GM18868 (cell line): ENCODE measurements at regions not wholly inside any gene's neighbourhood (a gene's known extent, or its start where the extent isn't known, plus 50 kb on each side); places are given as distances from the start of the nearest gene placed in this dataset.

Experiments
- ATAC-seq: cut with Tn5 transposase; IDR thresholded peaks from one replicate; pipeline ENCODE4 v1.9.1; 2021; ENCODE audit warnings: mild to moderate bottlenecking, moderate library complexity; ENCODE audit not compliant: unreplicated experiment

DNA sequence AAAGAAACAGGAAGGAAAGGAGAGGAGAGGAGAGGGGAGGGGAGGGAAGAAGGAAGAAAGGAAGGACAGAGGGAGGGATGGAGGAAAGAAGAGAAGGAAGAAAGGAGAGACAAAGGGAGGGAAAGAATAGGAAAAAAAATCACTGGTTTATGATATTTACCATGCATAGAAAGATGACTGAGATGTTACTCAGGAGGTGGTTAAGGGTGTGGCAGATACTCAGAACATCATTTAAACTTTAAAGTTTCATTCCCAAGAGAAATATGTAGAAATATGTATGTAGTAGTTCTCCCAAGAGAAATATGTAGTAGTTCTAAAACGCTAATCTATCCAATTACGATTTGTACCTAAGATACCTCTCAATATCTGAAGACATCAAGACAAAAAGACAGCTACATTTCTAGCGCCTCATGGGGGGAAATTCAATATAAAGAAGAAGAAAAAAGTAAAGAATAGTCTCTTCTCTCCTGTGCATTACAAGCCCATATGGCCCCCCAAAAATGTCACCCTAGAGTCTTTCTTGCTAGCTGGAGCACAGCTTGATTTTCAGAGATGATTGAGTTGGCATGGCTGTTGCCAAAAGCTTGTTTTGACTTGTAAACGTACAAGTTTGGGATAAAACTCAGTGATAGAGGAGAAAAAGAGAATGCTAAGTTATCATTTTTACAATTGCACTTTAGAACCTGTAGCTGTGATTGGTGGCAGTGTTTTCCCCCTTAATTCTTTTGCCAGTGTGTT, 539.2 kb downstream of the CDH26 start:
- no peak for ATAC-seq

DNA sequence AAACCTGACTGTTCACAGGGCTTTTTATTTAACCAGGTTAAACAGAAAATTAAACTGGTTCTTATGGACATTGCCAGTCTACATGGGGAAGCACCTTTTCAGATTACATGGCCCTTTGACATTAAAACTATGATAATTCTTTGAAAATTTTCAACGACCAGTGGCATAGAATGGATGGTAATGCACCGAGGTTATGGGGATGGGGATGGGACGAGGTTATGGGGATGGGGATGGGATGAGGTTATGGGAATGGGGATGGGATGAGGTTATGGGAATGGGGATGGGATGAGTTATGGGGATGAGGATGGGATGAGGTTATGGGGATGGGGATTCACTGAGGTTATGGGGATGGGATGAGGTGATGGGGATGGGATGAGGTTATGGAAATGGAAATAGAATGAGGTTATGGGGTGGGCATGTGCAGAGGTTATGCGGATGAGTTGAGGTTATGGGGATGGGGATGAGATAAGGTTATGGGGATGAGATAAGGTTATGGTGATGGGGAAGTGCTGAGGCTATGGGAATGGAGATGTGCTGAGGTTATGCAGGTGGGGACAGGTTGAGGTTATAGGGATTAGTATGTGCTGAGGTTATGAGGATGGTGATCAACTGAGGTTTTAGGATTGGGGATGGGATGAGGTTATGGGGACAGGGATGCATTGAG, 541.9 kb downstream of the CDH26 start:
- ATAC-seq: no peak

DNA sequence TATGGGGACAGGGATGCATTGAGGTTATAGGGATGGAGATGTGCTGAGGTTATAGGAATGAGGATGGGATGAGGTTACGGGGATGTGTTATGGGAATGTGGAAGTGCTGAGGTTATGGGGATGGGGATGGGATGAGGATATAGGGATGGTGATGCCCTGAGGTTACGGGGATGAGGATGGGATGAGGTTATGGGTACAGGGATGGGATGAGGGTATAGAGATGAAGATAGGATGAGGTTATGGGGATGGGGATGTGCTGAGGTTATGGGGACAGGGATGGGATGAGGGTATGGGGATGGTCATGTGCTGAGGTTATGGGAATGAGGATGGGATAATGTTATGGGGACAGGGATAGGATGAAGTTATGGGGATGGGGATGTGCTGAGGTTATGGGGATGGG, 542.8 kb downstream of the CDH26 start:
- no peak for ATAC-seq

DNA sequence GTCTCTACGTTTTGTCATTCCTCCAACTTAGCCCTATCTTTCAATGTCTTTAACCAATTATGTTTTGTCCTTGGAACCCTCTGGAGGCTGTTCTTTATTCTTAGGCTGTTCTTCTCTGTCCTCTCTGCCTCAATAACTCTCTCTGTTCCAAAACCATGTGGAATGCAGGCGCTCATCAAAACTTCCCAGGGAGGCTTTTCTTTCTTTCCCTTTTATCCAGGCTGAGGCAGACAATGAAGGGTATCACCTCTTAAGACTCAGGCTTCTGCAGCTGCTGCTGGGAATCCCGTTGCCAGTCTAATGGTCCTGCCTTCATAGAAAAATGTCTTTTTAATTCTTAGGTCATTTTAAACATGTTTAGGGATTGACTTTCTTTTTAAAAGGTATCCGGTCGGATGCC, 544.7 kb downstream of the CDH26 start:
- no peak for ATAC-seq

DNA sequence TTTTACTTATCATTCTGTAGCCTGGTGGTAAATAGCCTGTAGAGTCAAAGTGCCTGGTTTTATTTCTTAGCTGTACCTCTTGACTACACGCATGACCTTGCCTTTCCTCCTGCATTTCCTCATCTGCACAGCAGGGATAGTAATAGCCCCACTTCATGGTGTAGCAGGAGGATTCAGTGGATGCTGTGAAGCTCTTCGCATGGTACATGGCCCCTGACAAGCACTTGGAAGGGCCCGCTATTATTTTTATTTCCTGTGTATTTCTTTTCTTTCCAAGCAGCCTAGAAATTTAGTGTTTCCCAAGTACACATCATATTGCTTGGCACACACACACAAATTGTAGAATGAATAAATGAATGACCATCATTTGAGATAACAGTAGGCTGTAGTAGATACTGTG, 547.2 kb downstream of the CDH26 start:
- no peak for ATAC-seq

DNA sequence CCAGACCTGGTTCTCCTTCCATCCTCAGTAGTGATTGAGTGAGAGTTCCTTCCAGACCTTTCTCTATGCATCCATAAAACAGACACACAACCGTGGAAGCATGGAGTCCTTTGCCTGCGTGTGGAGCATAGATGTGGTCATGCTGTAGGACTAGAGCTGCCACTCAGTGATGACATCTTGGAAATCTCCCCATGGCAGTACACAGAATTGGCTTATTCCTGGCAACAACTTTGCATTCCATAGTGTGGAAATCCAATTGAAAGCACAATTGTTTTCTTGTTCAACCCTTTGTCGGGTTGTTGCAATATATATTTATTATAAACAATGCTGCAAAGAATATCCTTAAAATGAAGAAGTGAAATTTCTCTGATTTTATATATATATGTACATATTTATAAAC, 547.8 kb downstream of the CDH26 start:
- ATAC-seq: no peak

DNA sequence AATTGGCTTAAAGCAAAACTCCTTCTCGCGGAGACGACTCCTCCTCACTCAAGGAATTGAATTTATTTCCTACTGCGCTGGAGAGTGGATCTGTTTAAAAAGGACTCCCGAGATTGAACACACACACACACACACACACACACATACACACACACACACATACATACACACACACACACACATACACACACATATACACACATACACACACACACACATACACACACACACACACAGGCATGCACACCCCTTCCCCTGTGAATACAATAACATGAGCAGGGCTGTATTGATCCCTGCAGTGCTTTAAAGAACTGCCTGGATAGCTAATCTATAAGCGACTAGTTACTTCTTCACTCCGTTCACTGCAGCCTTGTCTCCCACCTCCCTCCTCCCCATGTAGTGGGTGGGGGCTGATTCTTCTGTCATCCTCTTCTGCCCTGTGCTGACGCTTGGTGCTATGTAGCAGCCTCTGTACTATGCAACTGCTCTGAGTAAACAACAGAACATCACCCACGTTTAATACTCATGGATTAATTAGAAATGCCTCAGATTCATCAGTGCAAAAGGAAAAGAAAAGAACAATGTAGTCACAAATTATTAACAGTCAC, 549.0 kb downstream of the CDH26 start:
- no peak for ATAC-seq

DNA sequence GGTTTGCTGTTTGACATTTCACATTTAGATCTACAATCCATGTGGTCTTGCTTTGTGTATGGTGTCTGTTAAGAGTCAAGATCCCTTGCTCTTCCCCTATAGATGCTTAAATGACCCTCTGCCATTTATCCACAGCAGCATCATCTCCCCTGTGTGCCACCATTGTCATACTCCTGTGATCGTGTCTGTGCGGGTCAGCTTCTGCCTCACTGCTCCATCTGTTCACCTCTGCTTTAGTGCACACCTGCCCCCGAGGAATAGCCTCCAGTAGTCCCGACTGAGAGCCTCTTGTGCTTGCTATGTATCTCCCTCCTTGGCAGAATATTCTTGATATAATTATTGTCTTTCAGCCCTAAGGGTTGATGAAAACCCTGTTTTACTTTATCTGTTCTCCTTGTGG, 551.2 kb downstream of the CDH26 start:
- no peak for ATAC-seq

DNA sequence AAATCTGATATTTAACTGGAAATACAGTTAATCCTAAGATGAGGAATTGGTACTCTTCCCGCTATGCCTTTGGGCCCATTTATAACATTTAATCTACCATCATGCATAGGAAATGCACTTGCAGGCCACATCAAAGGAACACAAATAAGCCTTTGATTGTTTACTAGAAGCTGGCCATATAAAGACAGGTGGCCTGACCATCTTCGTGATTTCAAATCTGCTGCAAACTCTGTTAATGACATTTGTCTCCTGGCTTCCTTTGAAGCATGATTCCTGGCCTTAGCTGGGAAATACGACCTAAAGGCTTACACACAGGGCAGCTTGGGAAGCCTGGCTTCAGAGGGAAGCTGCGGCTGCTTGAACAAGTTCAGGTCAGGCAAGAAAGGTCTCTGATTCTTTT, 552.1 kb downstream of the CDH26 start:
- no peak for ATAC-seq

DNA sequence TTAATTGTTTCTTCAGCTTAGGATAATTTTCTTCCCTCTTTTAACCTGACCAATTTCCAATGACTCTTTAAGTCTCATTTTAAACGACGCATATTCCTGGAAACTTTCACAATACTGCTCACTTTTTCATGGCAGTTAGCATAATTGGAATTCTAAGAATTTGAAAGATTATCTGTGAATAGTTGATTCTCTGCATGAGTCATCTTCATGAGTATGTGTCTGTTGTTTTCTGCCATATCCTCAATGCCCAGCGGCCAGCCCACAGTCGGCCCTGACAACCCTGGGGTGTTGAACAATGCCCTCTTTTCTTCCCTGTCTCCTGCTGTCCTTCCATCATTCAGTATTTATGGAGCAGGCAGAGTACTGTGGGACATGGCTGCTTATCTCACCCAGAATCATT, 554.2 kb downstream of the CDH26 start:
- ATAC-seq: no peak

DNA sequence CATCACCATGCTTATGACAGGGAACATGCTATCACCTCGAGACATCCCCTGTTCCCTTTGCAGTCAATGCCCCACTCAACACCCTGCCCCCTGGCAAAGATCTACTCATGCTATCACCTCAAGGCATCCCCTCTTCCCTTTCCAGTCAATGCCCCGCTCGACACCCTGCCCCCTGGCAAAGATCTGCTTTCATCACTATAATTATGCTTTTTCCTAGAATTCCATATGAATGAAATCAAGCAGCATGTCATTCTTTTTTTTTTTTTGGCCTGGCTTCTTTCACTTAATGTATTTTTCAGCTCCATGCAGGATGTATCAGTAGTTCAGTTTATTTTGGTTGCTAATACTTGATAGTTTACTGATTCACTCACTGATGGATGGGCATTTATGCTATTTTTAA, 554.9 kb downstream of the CDH26 start:
- ATAC-seq: no peak

DNA sequence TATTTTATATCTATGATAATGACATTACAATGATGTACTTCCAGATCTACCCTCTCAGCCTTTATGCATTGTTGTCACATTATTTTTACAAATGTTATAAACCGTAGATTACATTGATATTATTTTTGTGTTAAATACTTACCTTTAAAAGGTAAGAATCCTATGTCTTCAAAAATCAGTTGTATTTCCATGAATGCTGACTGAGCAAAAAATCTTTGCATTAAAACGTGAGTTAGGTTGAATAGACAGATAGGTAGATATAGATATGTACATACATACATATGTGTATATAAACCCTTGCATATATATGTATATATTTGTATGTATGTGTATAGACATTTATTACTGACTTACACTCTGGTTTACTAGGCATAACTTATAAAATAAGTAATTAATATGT, 558.2 kb downstream of the CDH26 start:
- no peak for ATAC-seq

DNA sequence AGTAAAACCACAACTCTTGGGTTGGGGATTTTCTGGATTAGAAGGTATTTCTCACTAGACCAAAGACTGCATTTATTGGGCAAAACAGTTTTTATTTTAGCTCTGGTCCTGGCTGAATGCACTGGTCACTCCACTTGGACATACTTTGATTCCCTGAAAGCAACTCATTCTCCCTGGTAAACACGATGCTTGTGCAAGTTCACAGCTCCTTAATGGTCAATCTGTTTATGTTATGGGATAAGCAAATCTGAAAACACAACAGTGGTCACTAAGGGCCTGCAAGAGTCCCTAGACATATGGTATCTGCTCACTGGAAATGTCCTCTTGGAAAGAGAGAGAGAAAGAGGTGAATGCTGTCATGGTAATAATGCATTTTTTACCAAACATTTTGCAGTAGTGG, 559.8 kb downstream of the CDH26 start:
- no peak for ATAC-seq

DNA sequence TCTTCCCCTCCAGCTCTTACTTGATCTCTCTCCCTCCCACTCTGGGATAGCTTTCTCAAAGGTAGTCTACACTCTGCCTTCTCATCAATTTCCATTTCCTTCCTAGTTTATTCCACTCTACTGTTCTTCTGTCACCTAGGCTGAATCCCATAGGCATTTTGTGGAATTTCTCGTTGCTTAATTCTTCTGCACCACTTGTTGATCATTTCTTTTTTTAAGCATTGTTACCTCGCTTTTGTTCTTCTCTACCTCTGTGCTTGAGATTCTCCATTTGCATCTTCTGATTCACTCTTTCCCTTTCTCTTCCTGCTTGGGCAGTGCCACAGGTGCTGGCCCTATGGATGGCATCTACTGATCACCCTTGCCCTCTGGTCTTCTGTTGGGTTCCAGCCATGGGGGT, 567.2 kb downstream of the CDH26 start:
- no peak for ATAC-seq

DNA sequence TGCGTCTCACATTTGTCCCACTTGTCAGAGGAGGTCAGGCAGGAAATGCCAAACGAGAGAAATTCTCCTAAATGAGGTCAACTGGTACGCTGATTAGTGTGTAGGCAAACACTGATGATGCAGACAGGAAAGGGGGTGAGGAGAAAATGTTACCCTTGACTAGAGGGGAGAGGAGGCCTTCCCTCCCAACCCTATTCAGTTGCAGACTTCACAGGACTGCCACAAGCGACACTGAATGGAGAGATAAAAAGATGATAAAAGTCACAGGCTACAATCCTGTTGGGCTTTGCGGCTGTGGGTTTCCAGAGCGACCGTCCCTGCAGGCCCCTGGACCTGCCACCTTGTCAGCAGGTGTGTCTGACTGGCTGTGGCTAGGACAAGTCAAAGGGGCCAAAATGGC, 569.4 kb downstream of the CDH26 start:
- no peak for ATAC-seq

DNA sequence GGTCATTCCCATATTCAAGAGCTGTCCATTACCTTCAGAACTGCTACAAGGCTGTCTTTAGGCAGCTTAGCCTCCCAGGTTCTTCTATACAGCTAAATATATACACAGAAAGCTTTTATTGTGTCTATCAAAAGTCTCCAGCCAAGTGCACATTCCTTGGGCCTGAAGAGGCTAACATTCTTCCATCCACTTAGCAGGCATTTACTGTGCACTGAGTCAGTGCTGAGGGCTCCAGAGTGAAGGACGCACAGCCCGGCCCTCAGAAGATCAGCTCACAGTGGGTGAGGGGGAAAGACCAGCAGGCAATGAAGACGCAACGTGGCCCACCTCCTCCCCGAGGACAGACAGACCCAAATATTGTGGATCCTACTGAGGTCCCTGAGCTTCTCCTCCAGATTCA, 569.9 kb downstream of the CDH26 start:
- ATAC-seq: no peak

DNA sequence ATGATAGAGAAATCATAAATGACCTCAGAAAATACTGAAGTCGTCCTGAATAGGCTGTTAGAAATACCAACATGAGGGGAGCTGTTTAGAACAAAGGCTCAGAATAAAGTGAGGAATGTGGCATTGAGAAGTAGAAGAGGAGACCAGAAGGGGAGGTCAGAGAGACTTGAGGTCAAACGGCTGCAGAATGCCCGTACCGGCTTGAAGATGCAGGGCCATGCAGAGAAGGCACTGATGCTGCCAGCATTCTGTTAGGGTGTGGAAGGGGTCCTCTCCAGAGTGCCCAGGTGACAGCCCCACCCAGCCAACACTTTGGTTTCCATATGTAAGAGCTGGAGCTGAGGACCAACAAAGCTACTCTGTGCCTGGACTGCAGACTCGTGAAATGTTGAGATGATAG, 570.9 kb downstream of the CDH26 start:
- no peak for ATAC-seq

DNA sequence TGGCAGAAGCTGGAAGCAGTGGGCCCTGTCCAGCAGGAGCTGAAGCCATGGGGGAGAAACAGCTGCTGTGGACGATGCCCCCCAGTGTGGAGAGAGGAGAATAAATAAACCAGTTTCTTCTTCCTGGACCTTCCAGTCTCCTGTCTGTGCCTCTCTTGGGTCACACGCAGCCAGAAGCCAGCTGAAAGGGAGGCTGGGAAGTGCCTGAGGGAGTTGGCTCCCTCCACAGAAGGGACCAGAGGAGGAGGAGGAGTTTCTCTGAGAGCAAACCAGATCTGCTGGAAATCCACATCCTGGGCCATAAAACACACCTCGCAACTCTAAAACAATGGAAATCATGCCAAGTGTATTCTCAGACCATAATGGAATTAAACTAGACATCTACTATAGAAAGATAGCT, 577.0 kb downstream of the CDH26 start:
- no peak for ATAC-seq

DNA sequence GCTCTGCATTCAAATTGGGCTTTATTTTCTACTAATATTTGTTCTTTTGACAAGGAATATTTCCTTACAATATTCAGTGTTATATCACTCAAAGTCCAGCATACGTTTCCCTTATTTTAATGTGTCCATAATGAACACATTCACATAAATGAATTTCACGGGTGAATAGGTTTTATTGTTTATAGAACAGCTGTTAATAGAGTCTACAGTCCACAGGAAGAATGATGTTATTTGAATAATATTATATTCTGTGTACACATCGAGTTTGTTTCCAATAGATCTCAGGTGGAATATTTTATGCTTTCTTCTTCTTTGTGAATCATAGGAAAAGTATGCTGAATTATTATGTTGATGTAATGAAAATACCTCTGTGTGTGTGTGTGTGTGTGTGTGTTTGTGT, 582.4 kb downstream of the CDH26 start:
- no peak for ATAC-seq

DNA sequence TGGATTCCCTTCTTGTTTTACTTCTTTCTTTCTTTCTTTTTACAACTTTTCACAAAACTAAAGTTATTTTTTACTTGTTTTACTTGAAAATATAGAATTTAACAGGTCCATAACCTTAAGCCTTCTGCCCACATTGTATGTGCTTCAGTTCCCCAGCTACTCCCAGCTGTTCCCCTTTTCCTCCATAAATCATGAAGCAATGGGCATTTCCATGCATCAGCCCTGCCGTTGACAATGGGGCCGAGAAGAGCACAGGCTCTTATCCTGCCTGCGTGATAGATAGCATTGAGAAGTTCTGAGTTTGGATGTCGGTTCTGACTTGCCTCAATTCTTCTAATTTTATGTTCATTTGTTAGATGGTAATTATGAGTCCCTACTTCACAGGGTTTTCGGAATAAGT, 583.8 kb downstream of the CDH26 start:
- no peak for ATAC-seq

DNA sequence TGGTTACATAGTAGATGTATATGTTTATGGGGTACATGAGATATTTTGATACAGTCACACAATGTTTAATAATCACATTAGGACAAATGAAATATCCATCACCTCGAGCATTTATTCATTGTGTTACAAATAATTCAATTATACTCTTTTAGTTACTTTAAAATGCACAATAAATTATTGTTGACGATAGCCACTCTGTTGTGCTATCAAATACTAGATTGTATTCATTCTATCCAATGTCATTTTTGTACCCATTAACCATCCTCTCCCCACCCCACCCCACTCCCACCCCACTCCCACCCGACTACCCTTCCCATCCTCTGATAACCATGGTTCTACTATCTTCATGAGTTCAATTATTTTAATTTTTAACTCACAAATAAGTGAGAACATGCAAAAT, 585.4 kb downstream of the CDH26 start:
- ATAC-seq: no peak

DNA sequence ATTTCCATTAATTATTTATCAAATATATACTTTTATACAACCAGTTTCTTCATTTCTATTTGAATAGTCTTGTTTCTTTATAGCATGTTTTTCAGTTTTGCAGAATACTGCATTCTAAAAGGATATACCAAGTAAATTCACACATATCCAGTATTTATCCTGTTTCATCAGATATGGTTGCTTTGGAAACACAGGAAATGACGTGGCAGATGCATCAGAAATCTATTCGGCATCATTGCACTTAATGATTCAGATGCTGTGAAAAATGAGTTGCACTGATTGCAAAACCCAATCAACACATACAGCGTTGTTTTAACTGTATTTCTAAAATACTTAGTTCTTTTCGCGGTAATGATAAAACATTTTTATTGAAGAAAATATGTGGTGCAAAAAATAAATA, 594.9 kb downstream of the CDH26 start:
- ATAC-seq: no peak

DNA sequence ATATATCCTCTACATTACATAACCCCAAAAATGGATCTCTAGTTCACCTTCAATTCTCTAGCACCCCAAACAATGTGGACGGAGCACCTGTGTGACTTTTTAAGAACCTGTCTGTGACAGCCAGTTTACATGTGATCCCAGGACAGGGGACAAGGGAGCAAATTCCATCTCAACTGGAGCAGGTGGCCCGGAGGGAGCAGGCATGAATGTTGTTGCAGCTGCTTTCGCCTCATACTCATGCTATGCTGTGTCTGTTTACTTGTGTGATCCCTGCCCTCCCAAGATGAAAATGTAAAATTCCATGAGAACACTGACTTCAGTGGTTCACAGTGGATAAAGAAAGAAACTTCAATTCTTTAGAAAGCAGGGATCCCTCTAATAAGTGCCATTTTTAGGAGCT, 600.3 kb downstream of the CDH26 start:
- ATAC-seq: no peak
